HepG2 (cell line): ENCODE measurements at regions not wholly inside any gene's neighbourhood (a gene's known extent, or its start where the extent isn't known, plus 50 kb on each side); places are given as distances from the start of the nearest gene placed in this dataset.

Source experiments
- CTCF ChIP-seq: sonication (generic); formaldehyde crosslinking; IDR thresholded peaks from 2 replicates; pipeline ENCODE4 v1.5.0; 2020; ENCODE audit warnings: mild to moderate bottlenecking, missing genetic modification reagents, moderate library complexity
- PHB2 ChIP-seq: fragments of 450-650 bp; IDR thresholded peaks from 2 replicates; pipeline ENCODE4 v1.6.1; 2018; ENCODE audit not compliant: partially characterized antibody
- SMAD3 ChIP-seq: sonication (generic); formaldehyde crosslinking; IDR thresholded peaks from 2 replicates; pipeline ENCODE4 v1.4.0; 2020; ENCODE audit warnings: missing genetic modification reagents
- ZNF674 ChIP-seq: sonication (generic); formaldehyde crosslinking; IDR thresholded peaks from 2 replicates; pipeline ENCODE4 v1.5.0; 2020; ENCODE audit warnings: low read depth, mild to moderate bottlenecking, missing genetic modification reagents
- TF ChIP-seq, protein P1 (sequence below): sonication (generic); formaldehyde crosslinking; IDR thresholded peaks from 2 replicates; pipeline ENCODE4 v1.8.0; 2022; ENCODE audit warnings: mild to moderate bottlenecking, missing genetic modification reagents, moderate library complexity
- TF ChIP-seq, protein P2 (sequence below): sonication (generic); formaldehyde crosslinking; IDR thresholded peaks from 2 replicates; pipeline ENCODE4 v1.4.0; 2020; ENCODE audit warnings: missing genetic modification reagents, borderline replicate concordance
- TF ChIP-seq, protein P3 (sequence below): sonication (generic); formaldehyde crosslinking; IDR thresholded peaks from 2 replicates; pipeline ENCODE4 v1.8.1; 2022; ENCODE audit warnings: low read depth, mild to moderate bottlenecking, missing genetic modification reagents
- TF ChIP-seq, protein P4 (sequence below): sonication (generic); formaldehyde crosslinking; IDR thresholded peaks from 2 replicates; pipeline ENCODE4 v1.4.0; 2020; ENCODE audit warnings: missing genetic modification reagents, borderline replicate concordance

DNA sequence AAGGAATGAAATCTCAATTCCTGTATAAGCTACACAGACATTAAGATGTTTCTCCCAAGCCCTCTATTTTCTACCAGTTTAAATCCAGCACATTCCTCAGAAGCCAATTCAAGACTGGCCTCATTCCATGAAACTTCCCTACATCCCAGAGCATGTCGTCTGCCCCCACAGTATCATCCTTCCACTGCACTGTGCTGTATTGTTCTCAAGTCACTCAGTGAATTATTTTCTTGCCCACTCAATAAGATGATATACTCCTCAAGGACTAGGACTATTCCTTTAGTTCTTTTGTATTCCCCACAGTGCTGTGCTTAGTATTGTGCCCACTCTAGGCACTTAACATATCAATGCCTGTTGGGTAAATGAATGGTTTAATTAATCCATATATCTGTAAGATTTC lies 203.1 kb upstream of the BLID start:
- TF ChIP-seq, protein P1, sequence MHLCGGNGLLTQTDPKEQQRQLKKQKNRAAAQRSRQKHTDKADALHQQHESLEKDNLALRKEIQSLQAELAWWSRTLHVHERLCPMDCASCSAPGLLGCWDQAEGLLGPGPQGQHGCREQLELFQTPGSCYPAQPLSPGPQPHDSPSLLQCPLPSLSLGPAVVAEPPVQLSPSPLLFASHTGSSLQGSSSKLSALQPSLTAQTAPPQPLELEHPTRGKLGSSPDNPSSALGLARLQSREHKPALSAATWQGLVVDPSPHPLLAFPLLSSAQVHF (CRISPR knock-in tag), result no peak
- no peak for TF ChIP-seq PHB2
- TF ChIP-seq SMAD3 (CRISPR knock-in tag), result no peak
- TF ChIP-seq, protein P2, sequence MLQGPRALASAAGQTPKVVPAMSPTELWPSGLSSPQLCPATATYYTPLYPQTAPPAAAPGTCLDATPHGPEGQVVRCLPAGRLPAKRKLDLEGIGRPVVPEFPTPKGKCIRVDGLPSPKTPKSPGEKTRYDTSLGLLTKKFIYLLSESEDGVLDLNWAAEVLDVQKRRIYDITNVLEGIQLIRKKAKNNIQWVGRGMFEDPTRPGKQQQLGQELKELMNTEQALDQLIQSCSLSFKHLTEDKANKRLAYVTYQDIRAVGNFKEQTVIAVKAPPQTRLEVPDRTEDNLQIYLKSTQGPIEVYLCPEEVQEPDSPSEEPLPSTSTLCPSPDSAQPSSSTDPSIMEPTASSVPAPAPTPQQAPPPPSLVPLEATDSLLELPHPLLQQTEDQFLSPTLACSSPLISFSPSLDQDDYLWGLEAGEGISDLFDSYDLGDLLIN, result no peak
- TF ChIP-seq ZNF674 (CRISPR knock-in tag), result no peak
- TF ChIP-seq, protein P3, sequence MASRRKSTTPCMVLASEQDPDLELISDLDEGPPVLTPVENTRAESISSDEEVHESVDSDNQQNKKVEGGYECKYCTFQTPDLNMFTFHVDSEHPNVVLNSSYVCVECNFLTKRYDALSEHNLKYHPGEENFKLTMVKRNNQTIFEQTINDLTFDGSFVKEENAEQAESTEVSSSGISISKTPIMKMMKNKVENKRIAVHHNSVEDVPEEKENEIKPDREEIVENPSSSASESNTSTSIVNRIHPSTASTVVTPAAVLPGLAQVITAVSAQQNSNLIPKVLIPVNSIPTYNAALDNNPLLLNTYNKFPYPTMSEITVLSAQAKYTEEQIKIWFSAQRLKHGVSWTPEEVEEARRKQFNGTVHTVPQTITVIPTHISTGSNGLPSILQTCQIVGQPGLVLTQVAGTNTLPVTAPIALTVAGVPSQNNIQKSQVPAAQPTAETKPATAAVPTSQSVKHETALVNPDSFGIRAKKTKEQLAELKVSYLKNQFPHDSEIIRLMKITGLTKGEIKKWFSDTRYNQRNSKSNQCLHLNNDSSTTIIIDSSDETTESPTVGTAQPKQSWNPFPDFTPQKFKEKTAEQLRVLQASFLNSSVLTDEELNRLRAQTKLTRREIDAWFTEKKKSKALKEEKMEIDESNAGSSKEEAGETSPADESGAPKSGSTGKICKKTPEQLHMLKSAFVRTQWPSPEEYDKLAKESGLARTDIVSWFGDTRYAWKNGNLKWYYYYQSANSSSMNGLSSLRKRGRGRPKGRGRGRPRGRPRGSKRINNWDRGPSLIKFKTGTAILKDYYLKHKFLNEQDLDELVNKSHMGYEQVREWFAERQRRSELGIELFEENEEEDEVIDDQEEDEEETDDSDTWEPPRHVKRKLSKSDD, result no peak
- TF ChIP-seq CTCF (CRISPR knock-in tag), result no peak
- TF ChIP-seq, protein P4, sequence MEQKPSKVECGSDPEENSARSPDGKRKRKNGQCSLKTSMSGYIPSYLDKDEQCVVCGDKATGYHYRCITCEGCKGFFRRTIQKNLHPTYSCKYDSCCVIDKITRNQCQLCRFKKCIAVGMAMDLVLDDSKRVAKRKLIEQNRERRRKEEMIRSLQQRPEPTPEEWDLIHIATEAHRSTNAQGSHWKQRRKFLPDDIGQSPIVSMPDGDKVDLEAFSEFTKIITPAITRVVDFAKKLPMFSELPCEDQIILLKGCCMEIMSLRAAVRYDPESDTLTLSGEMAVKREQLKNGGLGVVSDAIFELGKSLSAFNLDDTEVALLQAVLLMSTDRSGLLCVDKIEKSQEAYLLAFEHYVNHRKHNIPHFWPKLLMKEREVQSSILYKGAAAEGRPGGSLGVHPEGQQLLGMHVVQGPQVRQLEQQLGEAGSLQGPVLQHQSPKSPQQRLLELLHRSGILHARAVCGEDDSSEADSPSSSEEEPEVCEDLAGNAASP (CRISPR knock-in tag), result no peak
